SK-N-SH (cell line): ENCODE measurements at regions not wholly inside any gene's neighbourhood (a gene's known extent, or its start where the extent isn't known, plus 50 kb on each side); places are given as distances from the start of the nearest gene placed in this dataset.

ENCODE experiments used
- FOXM1 ChIP-seq: IDR thresholded peaks from 2 replicates; pipeline ENCODE4 v1.4.0; 2012; ENCODE audit warnings: low read depth, mild to moderate bottlenecking
- MXI1 ChIP-seq: IDR thresholded peaks from 2 replicates; pipeline ENCODE4 v1.6.1; 2012; ENCODE audit warnings: mild to moderate bottlenecking, low read depth, low read length, improper control_type of control experiment
- NRF1 ChIP-seq: IDR thresholded peaks from 2 replicates; pipeline ENCODE4 v1.6.1; 2012; ENCODE audit warnings: low read depth, mild to moderate bottlenecking, low read length
- RAD21 ChIP-seq: IDR thresholded peaks from 2 replicates; pipeline ENCODE4 v1.6.1; 2012; ENCODE audit warnings: mild to moderate bottlenecking, low read length
- RFX5 ChIP-seq: IDR thresholded peaks from 2 replicates; pipeline ENCODE4 v1.6.1; 2012; ENCODE audit warnings: mild to moderate bottlenecking, improper control_type of control experiment, low read length
- RXRA ChIP-seq: IDR thresholded peaks from 2 replicates; pipeline ENCODE4 v1.4.0; 2012; ENCODE audit warnings: low read depth, mild to moderate bottlenecking, borderline replicate concordance
- TF ChIP-seq, protein P1 (sequence below): fragments of 200-600 bp; sonication (generic); IDR thresholded peaks from 2 replicates; pipeline ENCODE4 v1.6.1; 2017; ENCODE audit warnings: antibody characterized with exemption, mild to moderate bottlenecking, moderate library complexity
- TF ChIP-seq, protein P2 (sequence below): IDR thresholded peaks from 2 replicates; pipeline ENCODE4 v1.6.1; 2012; ENCODE audit warnings: mild to moderate bottlenecking, low read depth, low read length, moderate library complexity

DNA sequence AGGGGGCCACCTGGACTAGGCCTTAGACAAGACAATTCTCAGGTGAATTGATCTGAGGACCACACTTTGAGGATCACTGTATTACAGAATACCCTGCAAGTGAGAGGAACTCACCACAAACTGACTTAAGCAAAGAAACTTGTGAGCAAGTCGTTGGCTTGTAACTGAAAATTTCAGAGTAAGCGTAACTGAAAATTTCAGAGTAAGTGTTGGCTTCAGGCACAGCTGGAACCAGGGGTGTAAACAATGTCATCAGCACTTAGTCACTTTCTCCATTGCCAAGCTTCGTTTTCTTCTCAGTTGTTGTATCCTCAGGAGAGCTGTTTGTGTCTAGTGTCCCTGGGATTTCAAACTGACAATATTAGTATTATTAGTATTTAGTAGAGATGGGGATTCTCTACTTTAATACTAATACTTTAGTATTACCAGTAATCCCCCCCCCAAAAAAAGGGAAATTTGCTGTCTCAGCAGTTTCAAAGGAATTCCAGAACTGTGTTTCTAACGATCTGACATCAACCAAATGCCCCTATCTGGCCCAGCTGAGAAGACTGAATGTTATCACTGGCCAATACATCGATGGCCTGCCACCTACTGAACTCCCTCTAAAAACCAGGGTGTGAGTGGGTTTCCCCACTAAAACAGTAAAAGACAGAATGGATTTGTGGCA, 474.4 kb downstream of the NTRK3 start:
- TF ChIP-seq, protein P1, sequence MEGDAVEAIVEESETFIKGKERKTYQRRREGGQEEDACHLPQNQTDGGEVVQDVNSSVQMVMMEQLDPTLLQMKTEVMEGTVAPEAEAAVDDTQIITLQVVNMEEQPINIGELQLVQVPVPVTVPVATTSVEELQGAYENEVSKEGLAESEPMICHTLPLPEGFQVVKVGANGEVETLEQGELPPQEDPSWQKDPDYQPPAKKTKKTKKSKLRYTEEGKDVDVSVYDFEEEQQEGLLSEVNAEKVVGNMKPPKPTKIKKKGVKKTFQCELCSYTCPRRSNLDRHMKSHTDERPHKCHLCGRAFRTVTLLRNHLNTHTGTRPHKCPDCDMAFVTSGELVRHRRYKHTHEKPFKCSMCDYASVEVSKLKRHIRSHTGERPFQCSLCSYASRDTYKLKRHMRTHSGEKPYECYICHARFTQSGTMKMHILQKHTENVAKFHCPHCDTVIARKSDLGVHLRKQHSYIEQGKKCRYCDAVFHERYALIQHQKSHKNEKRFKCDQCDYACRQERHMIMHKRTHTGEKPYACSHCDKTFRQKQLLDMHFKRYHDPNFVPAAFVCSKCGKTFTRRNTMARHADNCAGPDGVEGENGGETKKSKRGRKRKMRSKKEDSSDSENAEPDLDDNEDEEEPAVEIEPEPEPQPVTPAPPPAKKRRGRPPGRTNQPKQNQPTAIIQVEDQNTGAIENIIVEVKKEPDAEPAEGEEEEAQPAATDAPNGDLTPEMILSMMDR = no peak
- no peak for TF ChIP-seq RAD21
- TF ChIP-seq RFX5 = no peak
- no peak for TF ChIP-seq MXI1
- TF ChIP-seq NRF1 = no peak
- TF ChIP-seq, protein P2, sequence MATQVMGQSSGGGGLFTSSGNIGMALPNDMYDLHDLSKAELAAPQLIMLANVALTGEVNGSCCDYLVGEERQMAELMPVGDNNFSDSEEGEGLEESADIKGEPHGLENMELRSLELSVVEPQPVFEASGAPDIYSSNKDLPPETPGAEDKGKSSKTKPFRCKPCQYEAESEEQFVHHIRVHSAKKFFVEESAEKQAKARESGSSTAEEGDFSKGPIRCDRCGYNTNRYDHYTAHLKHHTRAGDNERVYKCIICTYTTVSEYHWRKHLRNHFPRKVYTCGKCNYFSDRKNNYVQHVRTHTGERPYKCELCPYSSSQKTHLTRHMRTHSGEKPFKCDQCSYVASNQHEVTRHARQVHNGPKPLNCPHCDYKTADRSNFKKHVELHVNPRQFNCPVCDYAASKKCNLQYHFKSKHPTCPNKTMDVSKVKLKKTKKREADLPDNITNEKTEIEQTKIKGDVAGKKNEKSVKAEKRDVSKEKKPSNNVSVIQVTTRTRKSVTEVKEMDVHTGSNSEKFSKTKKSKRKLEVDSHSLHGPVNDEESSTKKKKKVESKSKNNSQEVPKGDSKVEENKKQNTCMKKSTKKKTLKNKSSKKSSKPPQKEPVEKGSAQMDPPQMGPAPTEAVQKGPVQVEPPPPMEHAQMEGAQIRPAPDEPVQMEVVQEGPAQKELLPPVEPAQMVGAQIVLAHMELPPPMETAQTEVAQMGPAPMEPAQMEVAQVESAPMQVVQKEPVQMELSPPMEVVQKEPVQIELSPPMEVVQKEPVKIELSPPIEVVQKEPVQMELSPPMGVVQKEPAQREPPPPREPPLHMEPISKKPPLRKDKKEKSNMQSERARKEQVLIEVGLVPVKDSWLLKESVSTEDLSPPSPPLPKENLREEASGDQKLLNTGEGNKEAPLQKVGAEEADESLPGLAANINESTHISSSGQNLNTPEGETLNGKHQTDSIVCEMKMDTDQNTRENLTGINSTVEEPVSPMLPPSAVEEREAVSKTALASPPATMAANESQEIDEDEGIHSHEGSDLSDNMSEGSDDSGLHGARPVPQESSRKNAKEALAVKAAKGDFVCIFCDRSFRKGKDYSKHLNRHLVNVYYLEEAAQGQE = no peak
- no peak for TF ChIP-seq RXRA
- TF ChIP-seq FOXM1 = no peak
